ENCODE measurements at regions not wholly inside any gene's neighbourhood (a gene's known extent, or its start where the extent isn't known, plus 50 kb on each side); places are given as distances from the start of the nearest gene placed in this dataset.

DNA sequence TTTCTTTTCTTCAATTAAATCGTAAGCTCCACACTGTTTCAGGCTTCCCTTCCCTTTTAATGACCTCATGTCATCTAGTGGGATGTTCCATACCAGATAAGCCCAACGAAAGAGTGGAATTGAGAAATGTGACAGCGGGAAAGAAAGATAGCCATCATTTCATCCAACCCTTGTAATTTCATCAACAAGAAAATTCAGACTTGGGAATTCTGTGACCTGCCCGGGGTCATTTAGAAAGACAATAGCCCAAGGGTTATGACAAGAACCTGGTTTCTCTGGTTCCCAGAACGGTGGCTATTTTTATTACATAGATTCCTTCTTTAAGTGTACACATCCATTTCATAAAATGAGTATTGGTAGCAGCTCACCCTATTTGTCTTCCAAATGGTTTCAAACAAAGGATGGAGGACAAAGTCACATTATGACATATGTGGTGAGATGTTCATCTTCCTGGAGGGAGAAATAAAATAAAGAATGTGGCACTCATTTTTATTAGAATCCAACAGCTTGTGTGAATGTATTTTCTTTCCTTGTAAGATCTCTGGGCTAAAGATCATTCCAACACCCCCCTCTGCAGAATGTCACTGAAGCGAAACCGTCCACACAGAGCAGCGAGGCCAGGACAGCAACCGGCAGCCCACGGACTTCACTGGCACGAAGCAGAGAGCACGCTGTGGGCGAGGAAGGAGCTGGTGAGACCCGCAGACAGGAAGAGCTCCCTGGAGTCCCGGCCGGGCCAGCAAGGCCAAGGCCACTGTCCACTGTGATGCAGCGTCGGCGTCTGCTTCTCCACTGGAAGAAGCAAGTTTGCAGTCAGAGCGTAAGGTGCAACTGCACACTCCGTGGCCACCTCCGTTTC lies 199.9 kb downstream of the KLF6 start:
- WGBS: 89% methylated on average over 21 of the region's 22 CpGs
- no peak overlapping the region for H3K27ac ChIP-seq
- no peaks in the 10 kb centered on the region for H3K9me3 ChIP-seq
- no peaks in the 10 kb centered on the region for H3K36me3 ChIP-seq
- H3K4me1 ChIP-seq: no peaks in the 10 kb centered on the region
- no peak for DNase-seq (ENCODE audit: low spot score in 2 of 2)
- no peaks in the 10 kb centered on the region for H3K27me3 ChIP-seq
- no peak overlapping the region for H3K4me3 ChIP-seq
- no peak for TF ChIP-seq POLR2A (IDR thresholded peaks at IDR 0.05)
- TF ChIP-seq, protein P1, sequence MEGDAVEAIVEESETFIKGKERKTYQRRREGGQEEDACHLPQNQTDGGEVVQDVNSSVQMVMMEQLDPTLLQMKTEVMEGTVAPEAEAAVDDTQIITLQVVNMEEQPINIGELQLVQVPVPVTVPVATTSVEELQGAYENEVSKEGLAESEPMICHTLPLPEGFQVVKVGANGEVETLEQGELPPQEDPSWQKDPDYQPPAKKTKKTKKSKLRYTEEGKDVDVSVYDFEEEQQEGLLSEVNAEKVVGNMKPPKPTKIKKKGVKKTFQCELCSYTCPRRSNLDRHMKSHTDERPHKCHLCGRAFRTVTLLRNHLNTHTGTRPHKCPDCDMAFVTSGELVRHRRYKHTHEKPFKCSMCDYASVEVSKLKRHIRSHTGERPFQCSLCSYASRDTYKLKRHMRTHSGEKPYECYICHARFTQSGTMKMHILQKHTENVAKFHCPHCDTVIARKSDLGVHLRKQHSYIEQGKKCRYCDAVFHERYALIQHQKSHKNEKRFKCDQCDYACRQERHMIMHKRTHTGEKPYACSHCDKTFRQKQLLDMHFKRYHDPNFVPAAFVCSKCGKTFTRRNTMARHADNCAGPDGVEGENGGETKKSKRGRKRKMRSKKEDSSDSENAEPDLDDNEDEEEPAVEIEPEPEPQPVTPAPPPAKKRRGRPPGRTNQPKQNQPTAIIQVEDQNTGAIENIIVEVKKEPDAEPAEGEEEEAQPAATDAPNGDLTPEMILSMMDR (IDR thresholded peaks at IDR 0.05): no peak
- no peak for TF ChIP-seq EP300 (IDR thresholded peaks at IDR 0.05)
- no peak for TF ChIP-seq POLR2AphosphoS5 (IDR thresholded peaks at IDR 0.05)

DNA sequence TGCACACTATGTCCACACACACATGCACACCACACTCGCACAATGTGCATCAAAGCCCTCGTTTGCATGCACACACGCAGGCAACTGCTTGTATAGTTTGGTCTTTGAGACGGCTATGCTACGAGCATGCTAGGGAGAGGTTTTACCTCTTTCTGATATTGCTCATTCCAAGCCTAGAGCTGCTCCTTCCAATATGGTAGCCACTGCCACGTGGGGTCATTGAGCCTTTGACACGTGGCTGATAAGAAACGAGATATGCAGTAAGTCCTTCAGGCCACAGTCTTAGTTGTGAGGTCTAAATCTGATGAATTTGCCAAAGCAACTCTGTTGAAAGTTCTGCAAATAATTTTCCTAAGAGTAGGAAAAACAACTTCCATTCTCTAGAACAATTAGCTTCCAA lies 204.4 kb downstream of the KLF6 start:
- Histone ChIP-seq H3K27ac (no peak overlapping the region), H3K4me1 (no peaks in the 10 kb centered on the region), H3K36me3 (no peaks in the 10 kb centered on the region), H3K27me3 (no peaks in the 10 kb centered on the region), H3K9me3 (no peaks in the 10 kb centered on the region), H3K4me3 (no peak overlapping the region)
- TF ChIP-seq POLR2A (IDR thresholded peaks at IDR 0.05): no peak
- no peak for TF ChIP-seq EP300 (IDR thresholded peaks at IDR 0.05)
- TF ChIP-seq, protein P1 (IDR thresholded peaks at IDR 0.05): no peak
- TF ChIP-seq POLR2AphosphoS5 (IDR thresholded peaks at IDR 0.05): no peak
- 84% methylated on average over 5 of the region's 8 CpGs for WGBS
- no peak for DNase-seq (ENCODE audit: low spot score in 2 of 2)

DNA sequence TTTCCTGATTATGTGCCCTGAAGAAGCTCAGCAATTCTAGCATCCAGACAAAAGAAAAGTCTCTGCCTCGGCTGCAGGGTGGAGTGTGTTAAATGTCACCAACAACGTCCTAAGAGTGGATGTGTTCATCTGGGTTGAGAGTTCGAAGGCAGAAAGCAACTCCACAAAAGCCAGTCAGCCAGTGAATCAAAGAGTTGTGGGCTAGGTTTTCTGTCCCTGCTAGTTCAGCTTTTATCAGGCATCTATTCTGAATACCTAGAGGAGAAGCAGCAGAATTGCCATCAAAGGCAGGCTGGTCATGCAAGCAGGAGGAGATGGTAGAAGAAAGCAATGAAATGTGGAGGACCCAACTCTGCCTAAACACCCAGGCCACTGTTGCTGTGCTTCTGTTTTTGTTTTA lies 205.2 kb downstream of the KLF6 start:
- Histone ChIP-seq H3K4me3 (no peak overlapping the region), H3K36me3 (no peaks in the 10 kb centered on the region), H3K9me3 (no peaks in the 10 kb centered on the region), H3K4me1 (no peaks in the 10 kb centered on the region), H3K27me3 (no peaks in the 10 kb centered on the region), H3K27ac (no peak overlapping the region)
- DNase-seq (ENCODE audit: low spot score in 2 of 2): no peak
- TF ChIP-seq EP300 (IDR thresholded peaks at IDR 0.05) (no peak), POLR2A (IDR thresholded peaks at IDR 0.05) (no peak), POLR2AphosphoS5 (IDR thresholded peaks at IDR 0.05) (no peak)
- TF ChIP-seq, protein P1 (IDR thresholded peaks at IDR 0.05): no peak
- WGBS: 40% methylated on average over 3 of the region's 3 CpGs

DNA sequence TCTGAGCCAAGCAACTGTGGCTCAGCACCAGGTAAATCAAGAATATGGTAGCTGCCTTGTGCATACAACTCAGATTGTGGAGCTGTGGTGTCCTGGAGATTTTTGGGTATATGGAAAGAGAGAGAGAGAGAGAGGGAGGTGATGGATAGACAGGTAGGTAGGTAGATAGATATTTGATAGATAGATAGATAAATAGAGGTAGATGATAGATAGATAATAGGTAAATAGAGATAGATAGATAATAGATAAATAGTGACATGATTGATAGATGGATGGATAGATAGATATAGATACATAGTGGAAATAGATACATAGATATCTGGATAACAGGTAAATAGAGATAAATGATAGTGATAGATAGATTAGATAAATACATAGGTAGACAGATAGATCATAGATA lies 206.3 kb downstream of the KLF6 start:
- H3K4me1 ChIP-seq: no peaks in the 10 kb centered on the region
- H3K36me3 ChIP-seq: no peaks in the 10 kb centered on the region
- no peaks in the 10 kb centered on the region for H3K9me3 ChIP-seq
- TF ChIP-seq, protein P1 (IDR thresholded peaks at IDR 0.05): no peak
- TF ChIP-seq POLR2AphosphoS5 (IDR thresholded peaks at IDR 0.05) (no peak), POLR2A (IDR thresholded peaks at IDR 0.05) (no peak), EP300 (IDR thresholded peaks at IDR 0.05) (no peak)
- H3K27ac ChIP-seq: no peak overlapping the region
- DNase-seq (ENCODE audit: low spot score in 2 of 2): no peak
- no peak overlapping the region for H3K4me3 ChIP-seq
- no peaks in the 10 kb centered on the region for H3K27me3 ChIP-seq

DNA sequence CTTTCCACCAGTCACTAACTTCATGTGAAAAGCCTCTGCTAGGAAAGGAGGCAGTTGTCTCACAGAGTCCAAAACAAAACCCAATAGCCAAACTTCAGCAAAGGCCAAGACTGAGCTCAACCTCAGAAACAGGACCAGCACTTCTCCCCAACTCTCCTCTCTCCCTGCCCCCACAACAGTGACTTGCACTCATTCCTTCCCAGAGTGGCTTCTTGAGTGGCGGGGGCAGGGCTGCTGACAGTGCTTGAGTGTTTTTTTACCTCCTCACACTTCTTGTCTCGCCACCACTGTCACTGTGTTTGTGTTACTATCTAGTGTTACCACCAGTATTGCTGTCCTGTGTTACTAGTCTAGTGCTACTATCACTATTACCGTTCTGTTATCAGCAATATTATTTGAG lies 206.8 kb downstream of the KLF6 start:
- WGBS: 95% methylated on average over 3 of the region's 3 CpGs
- Histone ChIP-seq H3K4me1 (no peaks in the 10 kb centered on the region), H3K27ac (no peak overlapping the region), H3K9me3 (no peaks in the 10 kb centered on the region), H3K36me3 (no peaks in the 10 kb centered on the region), H3K4me3 (no peak overlapping the region), H3K27me3 (no peaks in the 10 kb centered on the region)
- TF ChIP-seq POLR2AphosphoS5 (IDR thresholded peaks at IDR 0.05) (no peak), POLR2A (IDR thresholded peaks at IDR 0.05) (no peak), EP300 (IDR thresholded peaks at IDR 0.05) (no peak)
- no peak for DNase-seq (ENCODE audit: low spot score in 2 of 2)

Data from suprapubic skin (tissue), 4 donors.